ENCODE measurements at regions not wholly inside any gene's neighbourhood (a gene's known extent, or its start where the extent isn't known, plus 50 kb on each side); places are given as distances from the start of the nearest gene placed in this dataset.

- no peak overlapping the region for H2AFZ ChIP-seq (ENCODE audit: low read depth, low read length)
- H3K9ac ChIP-seq (replicated peaks; ENCODE audit: extremely low read depth, insufficient read depth, low read length): no peak overlapping the region
- DNase-seq (ENCODE audit: low read depth, low spot score): no peak
- H3K79me2 ChIP-seq (ENCODE audit: control insufficient read depth, insufficient read depth, low read length): no peaks in the 10 kb centered on the region
- H3K4me3 ChIP-seq (replicated peaks in 1 of 3; ENCODE audit: insufficient read depth in 1 of 3, low read depth in 1 of 3, low read length in 3 of 3): no peak overlapping the region
- H4K20me1 ChIP-seq (replicated peaks; ENCODE audit: control insufficient read depth, extremely low read depth, insufficient read depth, low read length): no peaks in the 10 kb centered on the region
- no peaks in the 10 kb centered on the region for H3K9me3 ChIP-seq (replicated peaks; ENCODE audit: control insufficient read depth, insufficient read depth, low read length)
- no peaks in the 10 kb centered on the region for H3K9me1 ChIP-seq (replicated peaks; ENCODE audit: control insufficient read depth, extremely low read depth, insufficient read depth, low read length)
- H3K36me3 ChIP-seq (ENCODE audit: control insufficient read depth in 2 of 2, extremely low read depth in 1 of 2, insufficient read depth in 2 of 2, low read length in 2 of 2): no peaks in the 10 kb centered on the region
- no peak overlapping the region for H3K4me2 ChIP-seq (ENCODE audit: insufficient read depth, low read length)
- no TSS peak for BruUV-seq (replicated peaks)
- TF ChIP-seq JUN (IDR thresholded peaks at IDR 0.05; ENCODE audit: borderline replicate concordance, insufficient read depth, insufficient read length, low read depth) (no peak), GATA2 (IDR thresholded peaks at IDR 0.05; ENCODE audit: insufficient read depth, insufficient read length, low read depth, low read length) (no peak), MYC (IDR thresholded peaks at IDR 0.05; ENCODE audit: low read depth, low read length) (no peak), MAX (IDR thresholded peaks at IDR 0.05; ENCODE audit: insufficient read depth, insufficient read length) (no peak), FOS (IDR thresholded peaks at IDR 0.05; ENCODE audit: borderline replicate concordance, insufficient read depth, low read length) (no peak), CTCF (IDR thresholded peaks at IDR 0.05; ENCODE audit: extremely low read depth in 1 of 2, insufficient read depth in 1 of 2, low read depth in 1 of 2, low read length in 2 of 2) (no peak), POLR2A (IDR thresholded peaks at IDR 0.05; ENCODE audit: low read depth, low read length) (no peak), EZH2 (IDR thresholded peaks at IDR 0.05; ENCODE audit: borderline replicate concordance, low read depth, low read length, severe bottlenecking) (no peak), POLR2AphosphoS5 (IDR thresholded peaks at IDR 0.05; ENCODE audit: insufficient read depth, low read depth, low read length) (no peak)
- no peak for FAIRE-seq
- intact Hi-C loops (cut with micrococcal nuclease): no loop called here
- ChIA-PET CTCF (no interaction called here), POLR2A (no interaction called here)
- H3K4me1 ChIP-seq (ENCODE audit: control insufficient read depth, extremely low read depth, insufficient read depth, low read length): no peaks in the 10 kb centered on the region
- peaks cover 3 to 4% of the 10 kb centered on the region in 2 experiments for H3K27me3 ChIP-seq (ENCODE audit: control insufficient read depth in 2 of 2, insufficient read depth in 2 of 2, low read length in 2 of 2)
- H3K27ac ChIP-seq (ENCODE audit: insufficient read depth, low read depth, low read length): no peak overlapping the region
- dilution Hi-C loops (cut with MboI; ENCODE audit: extremely low pct_ligation_motif_present, low sequenced_read_pairs): no loop called here
Measured at GRCh38 chr13:23518231-23518630, 52.0 kb upstream of the TNFRSF19 start.

All from endothelial cell of umbilical vein (primary cell).